GM12878 (cell line): ENCODE measurements at regions not wholly inside any gene's neighbourhood (a gene's known extent, or its start where the extent isn't known, plus 50 kb on each side); places are given as distances from the start of the nearest gene placed in this dataset.

Experiments
- CEBPB ChIP-seq, 2 experiments: fragments of 150-350 bp in 1 of 2; IDR thresholded peaks; 2 replicates each; pipeline ENCODE4 v1.6.1; 2012 to 2014; ENCODE audit warnings: low read depth in 2 of 2, low read length in 2 of 2, borderline replicate concordance in 1 of 2, inconsistent platforms in 1 of 2
- CTCF ChIP-seq, 3 experiments: IDR thresholded peaks in 2 of 3; conservative IDR thresholded peaks in 1 of 3; 2 replicates each; pipeline ENCODE4 v1.5.1; 2011; ENCODE audit warnings: low read depth in 3 of 3, low read length in 3 of 3, mild to moderate bottlenecking in 3 of 3, control low read depth in 2 of 3, moderate library complexity in 2 of 3, inconsistent platforms in 1 of 3, mixed read lengths in 1 of 3; ENCODE audit not compliant: control insufficient read depth in 2 of 3, insufficient read depth in 1 of 3; ENCODE audit errors: extremely low read depth in 1 of 3
- ETV6 ChIP-seq, 2 experiments: fragments of 450-650 bp in 1 of 2; IDR thresholded peaks in 1 of 2; conservative IDR thresholded peaks in 1 of 2; 2 replicates each; pipeline ENCODE4 v1.6.1; 2014; ENCODE audit warnings: antibody characterized with exemption in 1 of 2, borderline replicate concordance in 1 of 2, low read depth in 1 of 2, mild to moderate bottlenecking in 1 of 2, moderate library complexity in 1 of 2
- HDGF ChIP-seq: fragments of 450-650 bp; IDR thresholded peaks from 2 replicates; pipeline ENCODE4 v1.6.1; 2016; ENCODE audit warnings: antibody characterized with exemption
- MAX ChIP-seq: IDR thresholded peaks from 2 replicates; pipeline ENCODE4 v1.6.1; 2012; ENCODE audit warnings: low read depth, low read length, improper control_type of control experiment
- POLR2A ChIP-seq: IDR thresholded peaks from 2 replicates; pipeline ENCODE4 v1.6.1; 2011; ENCODE audit warnings: low read depth, mild to moderate bottlenecking, low read length
- POLR2AphosphoS2 ChIP-seq: IDR thresholded peaks from 2 replicates; pipeline ENCODE4 v1.6.1; 2011; ENCODE audit warnings: low read depth, mild to moderate bottlenecking, low read length, improper control_type of control experiment, moderate library complexity
- SIN3A ChIP-seq: IDR thresholded peaks from 2 replicates; pipeline ENCODE4 v1.6.1; 2012; ENCODE audit warnings: low read depth, low read length, improper control_type of control experiment

GRCh38 chr2:210816769-210817168 lies 260.4 kb downstream of the CPS1 start:
- TF ChIP-seq POLR2A (no peak), SIN3A (no peak), CTCF (IDR thresholded peaks at IDR 0.05 in 2 of 3, conservative IDR thresholded peaks at IDR 0.05 in 1 of 3; ENCODE audit: control insufficient read depth in 2 of 3, extremely low read depth in 1 of 3, insufficient read depth in 1 of 3, low read depth in 3 of 3, low read length in 3 of 3) (no peak), MAX (no peak), ETV6 (conservative IDR thresholded peaks at IDR 0.05 in 1 of 2, IDR thresholded peaks at IDR 0.05 in 1 of 2; ENCODE audit: borderline replicate concordance in 1 of 2, low read depth in 1 of 2) (no peak), POLR2AphosphoS2 (no peak), CEBPB (IDR thresholded peaks at IDR 0.05; ENCODE audit: borderline replicate concordance in 1 of 2, low read depth in 2 of 2, low read length in 2 of 2) (no peak), HDGF (no peak)
